Left lobe of liver (tissue), 2 donors: ENCODE measurements at regions not wholly inside any gene's neighbourhood (a gene's known extent, or its start where the extent isn't known, plus 50 kb on each side); places are given as distances from the start of the nearest gene placed in this dataset.

ENCODE experiments used
- ATAC-seq: fragments of 200-7000 bp; cut with Tn5 transposase; one replicate; pipeline ENCODE4 v1.9.1; 2020; ENCODE audit warnings: mild to moderate bottlenecking, moderate library complexity
- DNase-seq: peaks from one replicate; pipeline ENCODE4 v3.0.0-alpha.2; 2020; ENCODE audit warnings: low spot score
- donor health status: DM: no; HTN: no; CAD: no; lungs with moderate emphysema.
- donor health status: DM: no; HTN: yes; CAD: no.

DNA sequence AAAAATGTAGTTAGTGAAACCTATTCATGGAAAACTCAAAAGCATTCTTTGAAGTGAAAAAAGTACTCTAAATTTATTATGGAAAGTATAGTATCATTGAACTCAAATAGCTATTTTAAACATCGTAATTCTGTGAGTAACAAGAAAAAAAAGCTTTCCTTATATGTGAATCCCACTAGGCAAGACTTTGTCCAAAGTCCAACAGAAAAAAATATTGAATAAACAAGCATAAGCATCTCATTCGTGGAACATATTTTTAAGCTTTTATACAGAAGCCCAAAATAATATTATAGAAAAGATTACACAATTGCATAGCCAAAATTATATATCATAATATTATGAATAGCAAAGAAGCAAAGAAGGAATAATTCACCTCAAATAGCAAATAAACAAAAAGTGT lies 79.4 kb upstream of the IFNE start:
- ATAC-seq, result no peak

DNA sequence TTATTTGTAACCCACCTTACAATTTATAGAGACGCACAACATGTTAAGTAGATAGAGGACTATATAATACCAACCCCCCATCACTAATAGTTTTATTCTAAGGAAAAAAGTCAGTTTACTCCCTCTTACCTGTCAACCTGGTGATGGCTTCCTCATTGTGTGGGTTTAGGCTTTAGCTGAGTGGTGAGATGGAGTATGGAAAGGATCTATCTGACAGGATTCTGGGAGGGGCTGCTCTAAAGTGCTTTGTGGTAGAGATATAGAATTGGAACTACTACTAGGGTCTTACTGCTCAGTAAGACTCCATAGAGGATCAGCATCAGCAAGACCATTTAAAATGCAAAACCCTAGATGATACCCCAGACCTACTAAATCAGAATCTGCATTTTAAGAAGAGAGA lies 82.1 kb upstream of the IFNE start:
- ATAC-seq, result no peak

More for the DNA sequence above, 79.4 kb upstream of the IFNE start:
- no peak for DNase-seq

GRCh38 chr9:21565155-21565554 lies 83.0 kb upstream of the IFNE start:
- ATAC-seq, result no peak

More for the DNA sequence above, 82.1 kb upstream of the IFNE start:
- DNase-seq, result no peak

DNA sequence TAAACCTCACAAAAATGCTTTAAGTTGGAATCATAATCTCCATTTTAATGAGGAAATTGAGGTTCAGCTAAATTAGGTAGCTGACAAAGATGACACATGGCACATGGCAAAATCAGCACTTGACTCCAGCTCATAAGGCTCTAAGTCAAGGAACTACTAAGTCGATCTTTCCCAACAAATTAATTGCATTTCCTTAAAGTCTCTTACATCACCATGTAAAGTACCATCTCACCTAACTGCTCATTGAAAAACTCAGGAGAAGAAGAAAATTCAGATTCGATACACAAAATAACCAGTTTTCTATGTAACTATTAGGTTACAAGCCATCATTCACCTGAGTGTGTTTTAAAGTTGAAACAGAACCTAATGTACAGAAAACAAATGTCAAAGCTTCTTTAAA lies 85.8 kb upstream of the IFNE start:
- DNase-seq (no peak), ATAC-seq (no peak)

More at GRCh38 chr9:21565155-21565554, 83.0 kb upstream of the IFNE start:
- no peak for DNase-seq

GRCh38 chr9:21568484-21568883 lies 86.4 kb upstream of the IFNE start:
- DNase-seq (no peak), ATAC-seq (no peak)

- DNase-seq (no peak), ATAC-seq (no peak)
These were observed 87.6 kb upstream of the IFNE start for GRCh38 chr9:21569721-21570120.

- ATAC-seq, result no peak
- DNase-seq, result no peak
These were observed 88.6 kb upstream of the IFNE start for GRCh38 chr9:21570643-21571275.

GRCh38 chr9:21574261-21574660 lies 92.1 kb upstream of the IFNE start:
- DNase-seq (no peak), ATAC-seq (no peak)

DNA sequence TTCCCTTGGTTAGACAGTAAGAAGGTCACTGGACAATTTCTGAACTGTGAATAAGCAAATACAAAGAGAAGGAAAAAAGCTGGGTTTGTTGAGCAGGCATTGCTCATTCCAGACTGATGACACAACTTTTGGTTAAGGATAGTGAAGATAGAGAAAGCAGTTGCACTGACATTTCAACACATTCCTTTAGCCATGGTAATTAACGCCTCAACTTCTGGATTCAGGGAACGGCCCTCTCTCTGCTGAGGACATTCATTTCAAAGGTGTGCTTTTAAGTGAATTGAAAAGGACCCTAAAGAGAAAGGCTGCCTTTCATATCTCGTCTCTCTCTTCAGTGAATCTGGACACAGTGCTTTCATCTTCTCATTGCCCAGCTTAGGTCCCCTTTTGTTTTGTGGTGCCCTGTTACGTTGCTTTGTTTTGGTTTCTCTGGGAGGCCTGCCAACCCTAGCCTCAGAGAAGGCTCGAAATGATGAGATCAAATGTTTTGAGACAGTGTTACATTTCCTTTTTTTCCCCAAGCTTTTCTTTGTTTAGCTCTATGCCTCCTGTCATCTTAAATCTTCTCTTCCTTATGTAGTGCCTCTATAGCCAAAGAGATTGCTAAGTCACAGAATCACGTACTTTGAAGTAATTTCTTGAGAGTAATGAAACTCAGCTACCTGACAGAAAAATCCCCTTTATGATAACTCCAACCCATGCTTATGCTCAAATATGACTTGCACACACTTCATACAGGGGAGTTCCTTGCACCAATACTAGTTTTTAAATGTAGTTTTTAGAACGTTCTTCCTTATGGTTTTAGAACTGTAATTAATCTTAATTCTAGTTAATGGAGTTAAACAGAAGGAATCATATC lies 94.4 kb upstream of the IFNE start:
- ATAC-seq, result no peak
- DNase-seq, result no peak

- DNase-seq (no peak), ATAC-seq (no peak)
These were observed 97.1 kb upstream of the IFNE start for GRCh38 chr9:21579247-21579671.

DNA sequence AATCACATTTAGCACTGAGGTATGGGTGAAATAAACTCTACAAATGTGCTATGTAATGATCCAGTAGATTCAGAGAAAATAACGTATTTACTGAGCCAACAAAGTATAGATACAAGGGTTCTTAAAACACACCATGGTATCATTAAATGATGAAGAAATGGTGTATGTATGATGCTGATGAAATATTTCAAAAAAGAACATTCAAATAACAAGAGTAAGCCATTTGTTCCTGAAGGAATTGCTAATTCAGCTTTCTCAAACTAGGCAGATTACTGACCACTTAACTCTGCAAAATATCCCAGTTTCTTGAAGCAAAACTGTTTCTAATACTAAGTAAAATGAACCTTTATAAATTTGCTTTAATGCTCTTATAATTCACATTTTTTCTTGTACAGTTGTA lies 97.6 kb upstream of the IFNE start:
- DNase-seq (no peak), ATAC-seq (no peak)

DNA sequence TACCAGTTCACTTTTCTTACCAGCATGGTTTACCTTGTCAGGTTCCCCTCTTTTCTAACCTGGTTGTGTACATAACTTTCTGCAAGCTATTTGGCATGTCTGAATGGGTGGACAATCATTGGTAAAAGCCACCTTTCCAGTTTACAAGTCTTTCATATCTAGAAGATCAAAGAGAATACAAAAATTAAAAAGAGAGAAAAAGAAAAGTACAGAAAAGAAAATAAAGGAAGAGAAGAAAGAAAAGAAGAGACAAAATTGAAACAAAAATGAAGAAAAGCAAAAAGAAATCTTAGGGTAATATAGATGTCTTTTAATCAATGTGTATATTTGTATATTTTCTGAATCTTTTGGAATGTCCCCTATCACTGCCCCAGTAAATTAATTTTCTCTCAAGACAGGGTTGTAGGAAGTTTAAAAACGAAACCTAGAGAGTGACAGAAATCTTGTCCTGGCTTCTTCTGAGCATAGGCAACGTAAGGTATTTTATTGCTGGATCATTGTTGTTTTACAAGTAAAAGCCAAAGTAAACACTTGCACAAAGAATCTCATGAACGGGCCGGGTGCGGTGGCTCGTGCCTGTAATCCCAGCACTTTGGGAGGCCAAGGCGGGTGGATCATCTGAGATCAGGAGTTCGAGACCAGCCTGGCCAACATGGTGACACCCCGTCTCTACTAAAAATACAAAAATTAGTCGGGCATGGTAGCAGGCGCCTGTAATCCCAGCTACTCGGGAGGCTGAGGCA lies 98.7 kb upstream of the IFNE start:
- ATAC-seq, result no peak
- DNase-seq, result no peak

GRCh38 chr9:21583628-21584377 lies 101.7 kb upstream of the IFNE start:
- no peak for ATAC-seq
- no peak for DNase-seq

DNA sequence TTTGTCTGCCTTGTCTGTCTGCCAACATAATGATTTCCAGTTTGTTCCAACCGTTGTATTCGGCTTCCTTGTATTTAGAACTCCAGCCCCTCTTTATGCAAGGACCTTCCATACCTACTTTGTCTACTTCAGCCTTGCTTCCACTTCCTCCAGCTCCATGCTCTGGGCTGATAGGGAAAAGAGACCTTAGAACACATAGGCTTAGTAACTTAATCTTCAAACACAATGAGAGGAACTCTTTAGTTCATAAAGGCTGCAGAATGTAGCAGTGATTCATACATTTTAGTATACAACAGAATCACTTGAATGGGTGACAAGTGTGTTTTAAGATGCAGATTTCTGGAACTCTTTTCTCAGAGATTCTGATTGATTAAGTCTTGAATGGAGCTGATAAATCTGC lies 102.8 kb upstream of the IFNE start:
- DNase-seq (no peak), ATAC-seq (no peak)

- DNase-seq, result no peak
- ATAC-seq, result no peak
These were observed 103.9 kb upstream of the IFNE start for GRCh38 chr9:21585756-21586752.

- DNase-seq, result no peak
- no peak for ATAC-seq
These were observed 107.4 kb upstream of the IFNE start for GRCh38 chr9:21589344-21590056.

DNA sequence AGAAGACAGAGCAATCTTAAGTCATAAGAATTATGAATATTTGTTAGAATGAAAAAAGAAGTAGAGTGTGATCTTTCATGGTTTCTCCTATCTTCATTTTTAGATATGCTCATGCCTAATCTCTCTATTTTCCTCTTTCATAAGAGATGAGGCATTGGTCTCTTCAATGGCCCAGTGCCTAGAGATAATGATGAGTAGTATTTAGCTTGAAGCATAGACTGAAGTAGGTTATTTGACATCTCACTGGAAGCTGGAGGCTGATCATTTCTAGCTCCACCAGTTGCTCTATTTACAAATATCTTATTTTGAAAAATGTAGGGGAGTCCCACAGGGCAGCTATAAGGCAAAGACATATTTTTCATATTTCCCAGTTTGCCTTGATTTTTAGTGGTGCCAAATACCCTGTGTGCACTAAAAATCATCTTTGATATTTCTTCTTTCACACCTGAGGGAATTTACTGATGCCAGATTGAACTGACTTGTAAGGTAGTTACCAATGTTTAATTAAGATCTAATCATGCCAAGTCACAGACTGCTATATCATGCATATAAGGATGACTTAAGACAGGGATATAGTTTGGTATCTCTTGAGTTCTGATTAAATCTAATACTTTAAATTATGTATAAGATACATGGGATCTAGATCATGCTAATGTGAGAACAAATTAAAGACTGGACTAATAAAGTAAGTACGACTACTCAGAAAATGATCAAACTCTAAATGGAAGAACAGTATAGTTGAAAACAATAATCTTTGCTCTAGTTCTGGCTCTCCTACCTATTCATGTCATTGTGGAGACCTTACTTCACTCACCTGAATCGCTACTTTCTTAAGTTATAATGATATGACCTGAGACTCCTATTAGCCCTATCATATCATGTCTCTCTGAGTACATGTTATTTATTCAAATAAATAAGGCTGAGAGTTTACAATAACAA lies 108.2 kb upstream of the IFNE start:
- DNase-seq (no peak), ATAC-seq (no peak)
